Common myeloid progenitor, CD34-positive (primary cell): ENCODE measurements at regions not wholly inside any gene's neighbourhood (a gene's known extent, or its start where the extent isn't known, plus 50 kb on each side); places are given as distances from the start of the nearest gene placed in this dataset.

Source experiments
- CTCF ChIA-PET: fragments of 350-600 bp; sonication (Branson Sonifier 250); formaldehyde crosslinking; loops from one replicate; lab custom pipeline; 2021; ENCODE audit warnings: antibody characterized with exemption; lab: Charles Lee
- POLR2A ChIA-PET: fragments of 350-600 bp; sonication (Branson Sonifier 250); formaldehyde crosslinking; loops from one replicate; lab custom pipeline; 2021; ENCODE audit warnings: antibody characterized with exemption; lab: Charles Lee
- DNase-seq, 3 donors: peaks; one replicate each; pipeline versions ENCODE4 v3.0.0 to v3.0.0-alpha.2; 2013
- H3K27ac ChIP-seq, 2 experiments: 1 replicate in 1 of 2; 2 replicates in 1 of 2; pipeline ENCODE4 v1.7.0; 2013; ENCODE audit warnings: inconsistent platforms in 2 of 2, low read length in 2 of 2, mild to moderate bottlenecking in 2 of 2, low read depth in 1 of 2, moderate library complexity in 1 of 2; ENCODE audit not compliant: severe bottlenecking in 2 of 2, insufficient read depth in 1 of 2, poor library complexity in 1 of 2
- H3K27me3 ChIP-seq, 5 experiments: replicated peaks in 2 of 5; 1 replicate in 3 of 5; 2 replicates in 2 of 5; pipeline versions ENCODE4 v1.6.1 to v1.7.0; 2013; ENCODE audit warnings: low read length in 4 of 5, mild to moderate bottlenecking in 2 of 5, moderate library complexity in 2 of 5, inconsistent platforms in 1 of 5; ENCODE audit not compliant: insufficient read depth in 5 of 5, control insufficient read depth in 4 of 5
- H3K36me3 ChIP-seq, 4 experiments: 1 replicate in 2 of 4; 2 replicates in 2 of 4; pipeline versions ENCODE4 v1.6.1 to v1.7.0; 2013; ENCODE audit warnings: low read length in 3 of 4, control low read depth in 1 of 4, mild to moderate bottlenecking in 1 of 4; ENCODE audit not compliant: control insufficient read depth in 4 of 4, insufficient read depth in 4 of 4
- H3K4me1 ChIP-seq, 4 experiments: 1 replicate in 3 of 4; 2 replicates in 1 of 4; pipeline versions ENCODE4 v1.6.1 to v1.7.1; 2013; ENCODE audit warnings: low read length in 3 of 4, mild to moderate bottlenecking in 3 of 4, control low read depth in 1 of 4, inconsistent platforms in 1 of 4, moderate library complexity in 1 of 4; ENCODE audit not compliant: control insufficient read depth in 4 of 4, insufficient read depth in 4 of 4; ENCODE audit errors: control extremely low read depth in 1 of 4
- H3K4me3 ChIP-seq, 7 experiments: 1 replicate in 4 of 7; 2 replicates in 3 of 7; pipeline versions ENCODE4 v1.5.1 to v1.7.0; 2013; ENCODE audit warnings: mild to moderate bottlenecking in 7 of 7, low read length in 6 of 7, moderate library complexity in 6 of 7, inconsistent platforms in 2 of 7, low read depth in 2 of 7, control low read depth in 1 of 7; ENCODE audit not compliant: insufficient read depth in 4 of 7, control insufficient read depth in 1 of 7; ENCODE audit errors: extremely low read depth in 1 of 7
- H3K9me3 ChIP-seq, 5 experiments: 1 replicate in 4 of 5; 2 replicates in 1 of 5; pipeline versions ENCODE4 v1.6.1 to v1.7.1; 2013; ENCODE audit warnings: low read length in 4 of 5, mild to moderate bottlenecking in 2 of 5, inconsistent platforms in 1 of 5, low read depth in 1 of 5, moderate library complexity in 1 of 5; ENCODE audit not compliant: control insufficient read depth in 4 of 5, insufficient read depth in 2 of 5; ENCODE audit errors: control extremely low read depth in 1 of 5
- WGBS: methylation state at CpG from one replicate; pipeline ENCODE4 v1.1.5; 2013; ENCODE audit not compliant: insufficient coverage; 5-methylcytosine and 5-hydroxymethylcytosine counted together

GRCh38 chr20:48242623-48243022 is 457.3 kb upstream of the SULF2 start:
- no peak overlapping the region for H3K4me3 ChIP-seq
- DNase-seq: no peak
- POLR2A ChIA-PET: no interaction called here
- 99% methylated on average over 8 of the region's 8 CpGs for WGBS
- no peak overlapping the region for H3K27ac ChIP-seq
- peaks cover 0 to 2% (median 0%) of the 10 kb centered on the region in 5 experiments for H3K9me3 ChIP-seq
- CTCF ChIA-PET: no interaction called here
- H3K27me3 ChIP-seq: peaks cover 0 to 2% (median 0%) of the 10 kb centered on the region in 5 experiments
- H3K36me3 ChIP-seq: no peaks in the 10 kb centered on the region
- no peaks in the 10 kb centered on the region for H3K4me1 ChIP-seq

- H3K4me3 ChIP-seq: no peak overlapping the region
- no peak overlapping the region for H3K27ac ChIP-seq
- peaks cover 0 to 4% (median 0%) of the 10 kb centered on the region in 5 experiments for H3K27me3 ChIP-seq
- no peak for DNase-seq
- WGBS: 97% methylated on average over 5 of the region's 5 CpGs
- peaks cover 0 to 2% (median 0%) of the 10 kb centered on the region in 5 experiments for H3K9me3 ChIP-seq
- no peaks in the 10 kb centered on the region for H3K36me3 ChIP-seq
- H3K4me1 ChIP-seq: no peaks in the 10 kb centered on the region
- ChIA-PET CTCF (no interaction called here), POLR2A (no interaction called here)
Measured at GRCh38 chr20:48241482-48241881, 456.2 kb upstream of the SULF2 start.

GRCh38 chr20:48238781-48239180 is 453.5 kb upstream of the SULF2 start:
- WGBS: 73% methylated on average over 3 of the region's 4 CpGs
- no peak overlapping the region for H3K4me3 ChIP-seq
- CTCF ChIA-PET: no interaction called here

GRCh38 chr20:48238326-48238725 is 453.0 kb upstream of the SULF2 start:
- H3K36me3 ChIP-seq: no peaks in the 10 kb centered on the region
- H3K27me3 ChIP-seq: peaks cover 0 to 9% (median 0%) of the 10 kb centered on the region in 5 experiments
- H3K9me3 ChIP-seq: peaks cover 0 to 3% (median 0%) of the 10 kb centered on the region in 5 experiments
- ChIA-PET POLR2A (no interaction called here), CTCF (no interaction called here)
- no peak for DNase-seq
- no peak overlapping the region for H3K4me3 ChIP-seq
- no peaks in the 10 kb centered on the region for H3K4me1 ChIP-seq
- 92% methylated on average over 2 of the region's 4 CpGs for WGBS
- H3K27ac ChIP-seq: no peak overlapping the region

More at GRCh38 chr20:48238781-48239180, 453.5 kb upstream of the SULF2 start:
- peaks cover 0 to 3% (median 0%) of the 10 kb centered on the region in 5 experiments for H3K9me3 ChIP-seq
- no peaks in the 10 kb centered on the region for H3K36me3 ChIP-seq
- POLR2A ChIA-PET: no interaction called here
- no peak overlapping the region for H3K27ac ChIP-seq
- peaks cover 0 to 9% (median 0%) of the 10 kb centered on the region in 5 experiments for H3K27me3 ChIP-seq
- no peaks in the 10 kb centered on the region for H3K4me1 ChIP-seq
- no peak for DNase-seq

GRCh38 chr20:48236000-48236970 is 451.0 kb upstream of the SULF2 start:
- 77% methylated on average over 5 of the region's 10 CpGs for WGBS
- ChIA-PET CTCF (interaction anchor here (1.3 kb wide), 1 partner anchor 15 kb away, joined by 3 read pairs; no protein-coding TSS in a partner anchor), POLR2A (no interaction called here)
- H3K36me3 ChIP-seq: no peaks in the 10 kb centered on the region
- no peak for DNase-seq
- H3K27me3 ChIP-seq: peaks cover 0 to 7% (median 0%) of the 10 kb centered on the region in 5 experiments
- no peak overlapping the region for H3K27ac ChIP-seq
- H3K9me3 ChIP-seq: peaks cover 0 to 13% (median 4%) of the 10 kb centered on the region in 5 experiments
- no peaks in the 10 kb centered on the region for H3K4me1 ChIP-seq
- H3K4me3 ChIP-seq: no peak overlapping the region

GRCh38 chr20:48234951-48235350 is 449.7 kb upstream of the SULF2 start:
- Histone ChIP-seq H3K9me3 (peaks cover 0 to 22% (median 6%) of the 10 kb centered on the region in 5 experiments), H3K27ac (no peak overlapping the region), H3K36me3 (no peaks in the 10 kb centered on the region), H3K4me3 (no peak overlapping the region), H3K27me3 (peaks cover 0 to 7% (median 0%) of the 10 kb centered on the region in 5 experiments), H3K4me1 (no peaks in the 10 kb centered on the region)
- CTCF ChIA-PET: no interaction called here
- DNase-seq: no peak
- POLR2A ChIA-PET: no interaction called here
- 100% methylated on average over 1 of the region's 6 CpGs for WGBS
